Breast epithelium (tissue), 3 donors: ENCODE measurements at regions not wholly inside any gene's neighbourhood (a gene's known extent, or its start where the extent isn't known, plus 50 kb on each side); places are given as distances from the start of the nearest gene placed in this dataset.

Experiments used
- POLR2A ChIP-seq: fragments of 450-650 bp; IDR thresholded peaks from one replicate; pipeline ENCODE4 v1.6.1; 2016; ENCODE audit warnings: antibody characterized with exemption, mild to moderate bottlenecking, moderate library complexity
- POLR2AphosphoS5 ChIP-seq, 3 donors: sonication (generic); formaldehyde crosslinking; IDR thresholded peaks; one replicate each; pipeline ENCODE4 v1.6.1; 2017; ENCODE audit warnings: antibody characterized with exemption in 3 of 3
- TF ChIP-seq, protein P1 (sequence below), 3 donors: fragments of 450-650 bp; IDR thresholded peaks; one replicate each; pipeline ENCODE4 v1.5.1; 2016 to 2017; ENCODE audit warnings: antibody characterized with exemption in 3 of 3, mild to moderate bottlenecking in 3 of 3, moderate library complexity in 3 of 3

DNA sequence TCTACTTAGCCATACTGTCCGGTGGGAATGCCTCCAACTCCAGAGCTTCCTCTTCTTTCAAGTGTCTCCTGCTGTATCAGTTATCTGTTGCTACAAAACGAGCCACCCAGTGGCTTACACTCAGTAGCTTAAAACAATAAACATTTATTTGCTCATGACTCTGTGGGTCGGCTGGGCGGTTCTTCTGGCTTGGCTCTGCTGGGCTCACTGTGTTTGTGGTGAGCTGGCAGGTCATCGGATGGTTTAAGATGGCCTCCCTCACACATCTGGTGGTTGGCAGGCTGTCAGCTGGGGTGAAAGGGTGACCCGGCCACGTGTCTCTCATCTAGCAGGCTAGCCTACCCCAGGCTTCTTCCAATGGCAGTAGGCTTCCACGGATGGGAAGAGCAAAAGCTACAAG is 122.4 kb upstream of the SLC1A4 start:
- TF ChIP-seq POLR2A (no peak), POLR2AphosphoS5 (IDR thresholded peaks at IDR 0.05) (no peak)
- TF ChIP-seq, protein P1, sequence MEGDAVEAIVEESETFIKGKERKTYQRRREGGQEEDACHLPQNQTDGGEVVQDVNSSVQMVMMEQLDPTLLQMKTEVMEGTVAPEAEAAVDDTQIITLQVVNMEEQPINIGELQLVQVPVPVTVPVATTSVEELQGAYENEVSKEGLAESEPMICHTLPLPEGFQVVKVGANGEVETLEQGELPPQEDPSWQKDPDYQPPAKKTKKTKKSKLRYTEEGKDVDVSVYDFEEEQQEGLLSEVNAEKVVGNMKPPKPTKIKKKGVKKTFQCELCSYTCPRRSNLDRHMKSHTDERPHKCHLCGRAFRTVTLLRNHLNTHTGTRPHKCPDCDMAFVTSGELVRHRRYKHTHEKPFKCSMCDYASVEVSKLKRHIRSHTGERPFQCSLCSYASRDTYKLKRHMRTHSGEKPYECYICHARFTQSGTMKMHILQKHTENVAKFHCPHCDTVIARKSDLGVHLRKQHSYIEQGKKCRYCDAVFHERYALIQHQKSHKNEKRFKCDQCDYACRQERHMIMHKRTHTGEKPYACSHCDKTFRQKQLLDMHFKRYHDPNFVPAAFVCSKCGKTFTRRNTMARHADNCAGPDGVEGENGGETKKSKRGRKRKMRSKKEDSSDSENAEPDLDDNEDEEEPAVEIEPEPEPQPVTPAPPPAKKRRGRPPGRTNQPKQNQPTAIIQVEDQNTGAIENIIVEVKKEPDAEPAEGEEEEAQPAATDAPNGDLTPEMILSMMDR (IDR thresholded peaks at IDR 0.05), result peak in 1 of 3 donors; percentile 6
